ENCODE measurements at regions not wholly inside any gene's neighbourhood (a gene's known extent, or its start where the extent isn't known, plus 50 kb on each side); places are given as distances from the start of the nearest gene placed in this dataset.
"Not testable (repeated sequence)": the region's sequence is repeated elsewhere in the genome, so short reads cannot be mapped to it uniquely, and the experiment has no call there.

GRCh38 chr7:55695893-55696701 lies 123.8 kb upstream of the VOPP1 start:
- not testable (repeated sequence) for H3K9ac ChIP-seq (ENCODE audit: low read length); H3K4me1 ChIP-seq (ENCODE audit: control insufficient read depth, insufficient read depth, low read length); H3K36me3 ChIP-seq (ENCODE audit: control insufficient read depth, insufficient read depth, low read length); H3K27me3 ChIP-seq (ENCODE audit: control insufficient read depth, insufficient read depth, low read length); H3K9me3 ChIP-seq (ENCODE audit: control insufficient read depth, low read length); H3K4me3 ChIP-seq (ENCODE audit: low read length)

- not testable (repeated sequence) for H3K36me3 ChIP-seq (ENCODE audit: control insufficient read depth, insufficient read depth, low read length); H3K9ac ChIP-seq (ENCODE audit: low read length); H3K4me3 ChIP-seq (ENCODE audit: low read length); H3K9me3 ChIP-seq (ENCODE audit: control insufficient read depth, low read length); H3K27me3 ChIP-seq (ENCODE audit: control insufficient read depth, insufficient read depth, low read length)
- H3K4me1 ChIP-seq (ENCODE audit: control insufficient read depth, insufficient read depth, low read length): peaks cover 12% of the 10 kb centered on the region
Measured at GRCh38 chr7:55694484-55694883, 122.2 kb upstream of the VOPP1 start.

GRCh38 chr7:55688684-55689681 lies 116.7 kb upstream of the VOPP1 start:
- H3K9ac ChIP-seq (ENCODE audit: low read length): peak overlapping the region; percentile 28
- not testable (repeated sequence) for H3K4me3 ChIP-seq (ENCODE audit: low read length); H3K27me3 ChIP-seq (ENCODE audit: control insufficient read depth, insufficient read depth, low read length); H3K9me3 ChIP-seq (ENCODE audit: control insufficient read depth, low read length); H3K36me3 ChIP-seq (ENCODE audit: control insufficient read depth, insufficient read depth, low read length)
- peaks cover 16% of the 10 kb centered on the region for H3K4me1 ChIP-seq (ENCODE audit: control insufficient read depth, insufficient read depth, low read length)

- H3K9ac ChIP-seq (ENCODE audit: low read length); H3K4me3 ChIP-seq (ENCODE audit: low read length); H3K36me3 ChIP-seq (ENCODE audit: control insufficient read depth, insufficient read depth, low read length): not testable (repeated sequence)
Measured at GRCh38 chr7:55688261-55688660, 116.0 kb upstream of the VOPP1 start.

GRCh38 chr7:55687252-55687651 lies 115.0 kb upstream of the VOPP1 start:
- H3K4me3 ChIP-seq (ENCODE audit: low read length); H3K27me3 ChIP-seq (ENCODE audit: control insufficient read depth, insufficient read depth, low read length); H3K9ac ChIP-seq (ENCODE audit: low read length); H3K9me3 ChIP-seq (ENCODE audit: control insufficient read depth, low read length); H3K36me3 ChIP-seq (ENCODE audit: control insufficient read depth, insufficient read depth, low read length): not testable (repeated sequence)
- peaks cover 13% of the 10 kb centered on the region for H3K4me1 ChIP-seq (ENCODE audit: control insufficient read depth, insufficient read depth, low read length)

More at GRCh38 chr7:55688261-55688660, 116.0 kb upstream of the VOPP1 start:
- H3K27me3 ChIP-seq (ENCODE audit: control insufficient read depth, insufficient read depth, low read length); H3K9me3 ChIP-seq (ENCODE audit: control insufficient read depth, low read length): not testable (repeated sequence)
- H3K4me1 ChIP-seq (ENCODE audit: control insufficient read depth, insufficient read depth, low read length): peaks cover 13% of the 10 kb centered on the region

- not testable (repeated sequence) for H3K36me3 ChIP-seq (ENCODE audit: control insufficient read depth, insufficient read depth, low read length); H3K27me3 ChIP-seq (ENCODE audit: control insufficient read depth, insufficient read depth, low read length); H3K9ac ChIP-seq (ENCODE audit: low read length); H3K4me3 ChIP-seq (ENCODE audit: low read length); H3K9me3 ChIP-seq (ENCODE audit: control insufficient read depth, low read length)
- peaks cover 13% of the 10 kb centered on the region for H3K4me1 ChIP-seq (ENCODE audit: control insufficient read depth, insufficient read depth, low read length)
Measured at GRCh38 chr7:55686771-55687170, 114.5 kb upstream of the VOPP1 start.

GRCh38 chr7:55683501-55683900 lies 111.2 kb upstream of the VOPP1 start:
- H3K27me3 ChIP-seq (ENCODE audit: control insufficient read depth, insufficient read depth, low read length); H3K4me1 ChIP-seq (ENCODE audit: control insufficient read depth, insufficient read depth, low read length); H3K4me3 ChIP-seq (ENCODE audit: low read length); H3K9ac ChIP-seq (ENCODE audit: low read length); H3K9me3 ChIP-seq (ENCODE audit: control insufficient read depth, low read length); H3K36me3 ChIP-seq (ENCODE audit: control insufficient read depth, insufficient read depth, low read length): not testable (repeated sequence)

- not testable (repeated sequence) for H3K27me3 ChIP-seq (ENCODE audit: control insufficient read depth, insufficient read depth, low read length); H3K4me1 ChIP-seq (ENCODE audit: control insufficient read depth, insufficient read depth, low read length); H3K36me3 ChIP-seq (ENCODE audit: control insufficient read depth, insufficient read depth, low read length); H3K9me3 ChIP-seq (ENCODE audit: control insufficient read depth, low read length); H3K9ac ChIP-seq (ENCODE audit: low read length); H3K4me3 ChIP-seq (ENCODE audit: low read length)
Measured at GRCh38 chr7:55675589-55675988, 103.3 kb upstream of the VOPP1 start.

GRCh38 chr7:55673525-55673924 lies 101.2 kb upstream of the VOPP1 start:
- not testable (repeated sequence) for H3K4me1 ChIP-seq (ENCODE audit: control insufficient read depth, insufficient read depth, low read length); H3K9ac ChIP-seq (ENCODE audit: low read length); H3K9me3 ChIP-seq (ENCODE audit: control insufficient read depth, low read length); H3K4me3 ChIP-seq (ENCODE audit: low read length); H3K36me3 ChIP-seq (ENCODE audit: control insufficient read depth, insufficient read depth, low read length); H3K27me3 ChIP-seq (ENCODE audit: control insufficient read depth, insufficient read depth, low read length)

- not testable (repeated sequence) for H3K4me1 ChIP-seq (ENCODE audit: control insufficient read depth, insufficient read depth, low read length); H3K27me3 ChIP-seq (ENCODE audit: control insufficient read depth, insufficient read depth, low read length); H3K4me3 ChIP-seq (ENCODE audit: low read length); H3K36me3 ChIP-seq (ENCODE audit: control insufficient read depth, insufficient read depth, low read length); H3K9ac ChIP-seq (ENCODE audit: low read length); H3K9me3 ChIP-seq (ENCODE audit: control insufficient read depth, low read length)
Measured at GRCh38 chr7:55672084-55672483, 99.8 kb upstream of the VOPP1 start.

- Histone ChIP-seq H3K4me3 (ENCODE audit: low read length) (no peak overlapping the region), H3K9me3 (ENCODE audit: control insufficient read depth, low read length) (no peaks in the 10 kb centered on the region), H3K9ac (ENCODE audit: low read length) (no peak overlapping the region), H3K36me3 (ENCODE audit: control insufficient read depth, insufficient read depth, low read length) (no peaks in the 10 kb centered on the region), H3K4me1 (ENCODE audit: control insufficient read depth, insufficient read depth, low read length) (no peaks in the 10 kb centered on the region), H3K27me3 (ENCODE audit: control insufficient read depth, insufficient read depth, low read length) (no peaks in the 10 kb centered on the region)
Measured at GRCh38 chr7:55657654-55658053, 85.4 kb upstream of the VOPP1 start.

GRCh38 chr7:55651057-55651456 lies 78.8 kb upstream of the VOPP1 start:
- H3K9me3 ChIP-seq (ENCODE audit: control insufficient read depth, low read length): no peaks in the 10 kb centered on the region
- no peaks in the 10 kb centered on the region for H3K4me1 ChIP-seq (ENCODE audit: control insufficient read depth, insufficient read depth, low read length)
- no peaks in the 10 kb centered on the region for H3K27me3 ChIP-seq (ENCODE audit: control insufficient read depth, insufficient read depth, low read length)
- no peaks in the 10 kb centered on the region for H3K36me3 ChIP-seq (ENCODE audit: control insufficient read depth, insufficient read depth, low read length)
- H3K4me3 ChIP-seq (ENCODE audit: low read length): no peak overlapping the region
- no peak overlapping the region for H3K9ac ChIP-seq (ENCODE audit: low read length)
